ENCODE measurements at regions not wholly inside any gene's neighbourhood (a gene's known extent, or its start where the extent isn't known, plus 50 kb on each side); places are given as distances from the start of the nearest gene placed in this dataset.

GRCh38 chr1:94624203-94624602, 82.6 kb upstream of the F3 start:
- TF ChIP-seq CTCF (IDR thresholded peaks at IDR 0.05) (no peak), ZFX (IDR thresholded peaks at IDR 0.05; ENCODE audit: borderline replicate concordance) (no peak)

All from 22Rv1 (cell line).